GM23338 (cell line): ENCODE measurements at regions not wholly inside any gene's neighbourhood (a gene's known extent, or its start where the extent isn't known, plus 50 kb on each side); places are given as distances from the start of the nearest gene placed in this dataset.
A peak's percentile ranks its signal among the peaks of the same experiment; 100 is the strongest.

Experiments
- ATAC-seq: fragments of 200-7000 bp; cut with Tn5 transposase; 3 replicates; pipeline ENCODE4 v1.9.1; 2020
- DNase-seq: peaks from one replicate; pipeline ENCODE4 v3.0.0-alpha.2; 2015; ENCODE audit warnings: low spot score
- H2AFZ ChIP-seq: fragments of 200-600 bp; sonication (generic); 2 replicates; pipeline ENCODE4 v1.8.0; 2016; ENCODE audit warnings: antibody characterized with exemption, mild to moderate bottlenecking, moderate library complexity
- H3F3A ChIP-seq: fragments of 200-600 bp; sonication (generic); replicated peaks from 2 replicates; pipeline ENCODE4 v1.8.0; 2017; ENCODE audit warnings: antibody characterized with exemption, mixed run types, low read depth
- H3K27ac ChIP-seq: fragments of 200-600 bp; sonication (generic); 2 replicates; pipeline ENCODE4 v1.6.1; 2016; ENCODE audit warnings: low read depth
- H3K27me3 ChIP-seq: fragments of 200-600 bp; sonication (generic); 2 replicates; pipeline ENCODE4 v1.8.0; 2016; ENCODE audit warnings: mild to moderate bottlenecking, mixed run types, moderate library complexity; ENCODE audit not compliant: insufficient read depth
- H3K36me3 ChIP-seq: fragments of 200-600 bp; sonication (generic); 2 replicates; pipeline ENCODE4 v1.8.0; 2016; ENCODE audit warnings: mild to moderate bottlenecking; ENCODE audit not compliant: insufficient read depth
- H3K4me1 ChIP-seq: fragments of 200-600 bp; sonication (generic); 2 replicates; pipeline ENCODE4 v1.8.0; 2016; ENCODE audit warnings: mild to moderate bottlenecking, moderate library complexity; ENCODE audit not compliant: insufficient read depth
- H3K4me2 ChIP-seq: fragments of 200-600 bp; sonication (generic); 2 replicates; pipeline ENCODE4 v1.7.1; 2017; ENCODE audit warnings: mixed run types
- H3K4me3 ChIP-seq: fragments of 200-600 bp; sonication (generic); 2 replicates; pipeline ENCODE4 v1.6.1; 2016; ENCODE audit warnings: mixed run types
- H3K79me2 ChIP-seq: fragments of 200-600 bp; sonication (generic); replicated peaks from 2 replicates; pipeline ENCODE4 v1.8.0; 2017; ENCODE audit warnings: mild to moderate bottlenecking; ENCODE audit not compliant: insufficient read depth
- H3K9me2 ChIP-seq: fragments of 200-600 bp; sonication (generic); 2 replicates; pipeline ENCODE4 v1.8.0; 2017; ENCODE audit not compliant: insufficient read depth
- H4K20me1 ChIP-seq: fragments of 200-600 bp; sonication (generic); replicated peaks from 2 replicates; pipeline ENCODE4 v1.8.0; 2017; ENCODE audit warnings: mild to moderate bottlenecking; ENCODE audit not compliant: insufficient read depth
- H3K27ac Mint-ChIP-seq: 2 replicates; pipeline ENCODE4 v1.8.0; 2020; ENCODE audit warnings: inconsistent platforms, mild to moderate bottlenecking, moderate library complexity, mixed read lengths
- H3K27me3 Mint-ChIP-seq: 3 replicates; pipeline ENCODE4 v1.8.0; 2022; ENCODE audit warnings: low read depth, mild to moderate bottlenecking, moderate library complexity, mixed read lengths, inconsistent platforms; ENCODE audit not compliant: insufficient read depth, poor library complexity
- H3K36me3 Mint-ChIP-seq: 3 replicates; pipeline ENCODE4 v1.8.0; 2021; ENCODE audit warnings: low read depth, mild to moderate bottlenecking, inconsistent platforms, moderate library complexity, mixed read lengths
- H3K4me1 Mint-ChIP-seq: 3 replicates; pipeline ENCODE4 v1.8.0; 2020; ENCODE audit warnings: mild to moderate bottlenecking, inconsistent platforms, mixed read lengths
- H3K4me3 Mint-ChIP-seq: 3 replicates; pipeline ENCODE4 v1.8.0; 2021; ENCODE audit warnings: moderate library complexity, mild to moderate bottlenecking, inconsistent platforms, mixed read lengths
- H3K9me3 Mint-ChIP-seq: 3 replicates; pipeline ENCODE4 v1.8.0; 2020; ENCODE audit warnings: moderate library complexity, mild to moderate bottlenecking, inconsistent platforms, mixed read lengths
- ETS1 ChIP-seq: IDR thresholded peaks from 2 replicates; pipeline ENCODE4 v1.6.1; 2016; ENCODE audit warnings: antibody characterized with exemption
- JUNB ChIP-seq: IDR thresholded peaks from one replicate; pipeline ENCODE4 v1.6.1; 2016; ENCODE audit warnings: antibody characterized with exemption; ENCODE audit not compliant: unreplicated experiment
- ZNF114 ChIP-seq: fragments of 250-450 bp; sonication (Bioruptor Pico); IDR thresholded peaks from 2 replicates; pipeline ENCODE4 v1.5.0; 2020; ENCODE audit warnings: mild to moderate bottlenecking, moderate library complexity
- ZNF331 ChIP-seq: fragments of 250-450 bp; sonication (Bioruptor Pico); IDR thresholded peaks from 2 replicates; pipeline ENCODE4 v1.5.0; 2020; ENCODE audit warnings: low read depth, mild to moderate bottlenecking, moderate library complexity
- TF ChIP-seq, protein P1 (sequence below): fragments of 250-450 bp; sonication (Bioruptor Pico); IDR thresholded peaks from 2 replicates; pipeline ENCODE4 v1.5.0; 2020; ENCODE audit warnings: mild to moderate bottlenecking, moderate library complexity

- TF ChIP-seq, protein P1, sequence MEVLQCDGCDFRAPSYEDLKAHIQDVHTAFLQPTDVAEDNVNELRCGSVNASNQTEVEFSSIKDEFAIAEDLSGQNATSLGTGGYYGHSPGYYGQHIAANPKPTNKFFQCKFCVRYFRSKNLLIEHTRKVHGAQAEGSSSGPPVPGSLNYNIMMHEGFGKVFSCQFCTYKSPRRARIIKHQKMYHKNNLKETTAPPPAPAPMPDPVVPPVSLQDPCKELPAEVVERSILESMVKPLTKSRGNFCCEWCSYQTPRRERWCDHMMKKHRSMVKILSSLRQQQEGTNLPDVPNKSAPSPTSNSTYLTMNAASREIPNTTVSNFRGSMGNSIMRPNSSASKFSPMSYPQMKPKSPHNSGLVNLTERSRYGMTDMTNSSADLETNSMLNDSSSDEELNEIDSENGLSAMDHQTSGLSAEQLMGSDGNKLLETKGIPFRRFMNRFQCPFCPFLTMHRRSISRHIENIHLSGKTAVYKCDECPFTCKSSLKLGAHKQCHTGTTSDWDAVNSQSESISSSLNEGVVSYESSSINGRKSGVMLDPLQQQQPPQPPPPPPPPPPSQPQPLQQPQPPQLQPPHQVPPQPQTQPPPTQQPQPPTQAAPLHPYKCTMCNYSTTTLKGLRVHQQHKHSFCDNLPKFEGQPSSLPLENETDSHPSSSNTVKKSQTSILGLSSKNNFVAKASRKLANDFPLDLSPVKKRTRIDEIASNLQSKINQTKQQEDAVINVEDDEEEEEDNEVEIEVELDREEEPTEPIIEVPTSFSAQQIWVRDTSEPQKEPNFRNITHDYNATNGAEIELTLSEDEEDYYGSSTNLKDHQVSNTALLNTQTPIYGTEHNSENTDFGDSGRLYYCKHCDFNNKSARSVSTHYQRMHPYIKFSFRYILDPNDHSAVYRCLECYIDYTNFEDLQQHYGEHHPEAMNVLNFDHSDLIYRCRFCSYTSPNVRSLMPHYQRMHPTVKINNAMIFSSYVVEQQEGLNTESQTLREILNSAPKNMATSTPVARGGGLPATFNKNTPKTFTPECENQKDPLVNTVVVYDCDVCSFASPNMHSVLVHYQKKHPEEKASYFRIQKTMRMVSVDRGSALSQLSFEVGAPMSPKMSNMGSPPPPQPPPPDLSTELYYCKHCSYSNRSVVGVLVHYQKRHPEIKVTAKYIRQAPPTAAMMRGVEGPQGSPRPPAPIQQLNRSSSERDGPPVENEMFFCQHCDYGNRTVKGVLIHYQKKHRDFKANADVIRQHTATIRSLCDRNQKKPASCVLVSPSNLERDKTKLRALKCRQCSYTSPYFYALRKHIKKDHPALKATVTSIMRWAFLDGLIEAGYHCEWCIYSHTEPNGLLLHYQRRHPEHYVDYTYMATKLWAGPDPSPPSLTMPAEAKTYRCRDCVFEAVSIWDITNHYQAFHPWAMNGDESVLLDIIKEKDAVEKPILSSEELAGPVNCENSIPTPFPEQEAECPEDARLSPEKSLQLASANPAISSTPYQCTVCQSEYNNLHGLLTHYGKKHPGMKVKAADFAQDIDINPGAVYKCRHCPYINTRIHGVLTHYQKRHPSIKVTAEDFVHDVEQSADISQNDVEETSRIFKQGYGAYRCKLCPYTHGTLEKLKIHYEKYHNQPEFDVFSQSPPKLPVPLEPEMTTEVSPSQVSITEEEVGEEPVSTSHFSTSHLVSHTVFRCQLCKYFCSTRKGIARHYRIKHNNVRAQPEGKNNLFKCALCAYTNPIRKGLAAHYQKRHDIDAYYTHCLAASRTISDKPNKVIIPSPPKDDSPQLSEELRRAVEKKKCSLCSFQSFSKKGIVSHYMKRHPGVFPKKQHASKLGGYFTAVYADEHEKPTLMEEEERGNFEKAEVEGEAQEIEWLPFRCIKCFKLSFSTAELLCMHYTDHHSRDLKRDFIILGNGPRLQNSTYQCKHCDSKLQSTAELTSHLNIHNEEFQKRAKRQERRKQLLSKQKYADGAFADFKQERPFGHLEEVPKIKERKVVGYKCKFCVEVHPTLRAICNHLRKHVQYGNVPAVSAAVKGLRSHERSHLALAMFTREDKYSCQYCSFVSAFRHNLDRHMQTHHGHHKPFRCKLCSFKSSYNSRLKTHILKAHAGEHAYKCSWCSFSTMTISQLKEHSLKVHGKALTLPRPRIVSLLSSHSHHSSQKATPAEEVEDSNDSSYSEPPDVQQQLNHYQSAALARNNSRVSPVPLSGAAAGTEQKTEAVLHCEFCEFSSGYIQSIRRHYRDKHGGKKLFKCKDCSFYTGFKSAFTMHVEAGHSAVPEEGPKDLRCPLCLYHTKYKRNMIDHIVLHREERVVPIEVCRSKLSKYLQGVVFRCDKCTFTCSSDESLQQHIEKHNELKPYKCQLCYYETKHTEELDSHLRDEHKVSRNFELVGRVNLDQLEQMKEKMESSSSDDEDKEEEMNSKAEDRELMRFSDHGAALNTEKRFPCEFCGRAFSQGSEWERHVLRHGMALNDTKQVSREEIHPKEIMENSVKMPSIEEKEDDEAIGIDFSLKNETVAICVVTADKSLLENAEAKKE (CRISPR knock-in tag) = no peak
- no peak for TF ChIP-seq ZNF331 (CRISPR knock-in tag)
Measured at GRCh38 chr2:129491308-129491707, 488.2 kb upstream of the RAB6C start (continued).

- Mint-ChIP-seq H3K36me3 (no peaks in the 10 kb centered on the region), H3K27me3 (peaks cover 3% of the 10 kb centered on the region), H3K9me3 (no peaks in the 10 kb centered on the region), H3K27ac (no peak overlapping the region), H3K4me1 (no peaks in the 10 kb centered on the region), H3K4me3 (no peak overlapping the region)
- H3K9me2 ChIP-seq = no peaks in the 10 kb centered on the region
- DNase-seq (no peak), ATAC-seq (no peak)
- no peaks in the 10 kb centered on the region for H3K79me2 ChIP-seq
- H3K4me1 ChIP-seq = no peaks in the 10 kb centered on the region
- no peaks in the 10 kb centered on the region for H3F3A ChIP-seq
- H3K4me3 ChIP-seq = no peak overlapping the region
- H3K36me3 ChIP-seq = no peaks in the 10 kb centered on the region
- no peak overlapping the region for H3K4me2 ChIP-seq
- peak overlapping the region; percentile 32; the same call in 1 of the 2 replicates for H2AFZ ChIP-seq
- H3K27ac ChIP-seq = no peak overlapping the region
- no peaks in the 10 kb centered on the region for H3K27me3 ChIP-seq
- H4K20me1 ChIP-seq = no peaks in the 10 kb centered on the region
- TF ChIP-seq ZNF114 (CRISPR knock-in tag) = no peak
- no peak for TF ChIP-seq JUNB
- no peak for TF ChIP-seq ETS1
Measured at GRCh38 chr2:129492548-129492947, 486.9 kb upstream of the RAB6C start.
